ENCODE measurements at regions not wholly inside any gene's neighbourhood (a gene's known extent, or its start where the extent isn't known, plus 50 kb on each side); places are given as distances from the start of the nearest gene placed in this dataset.

GRCh38 chr6:147099974-147100373, 104.2 kb upstream of the STXBP5 start:
- TF ChIP-seq CTCF (conservative IDR thresholded peaks at IDR 0.05; ENCODE audit: low read depth, low read length): no peak
- TF ChIP-seq EZH2phosphoT487 (IDR thresholded peaks at IDR 0.05; ENCODE audit: borderline replicate concordance, low read length): no peak

All from PC-3 (cell line).